SK-N-SH (cell line): ENCODE measurements at regions not wholly inside any gene's neighbourhood (a gene's known extent, or its start where the extent isn't known, plus 50 kb on each side); places are given as distances from the start of the nearest gene placed in this dataset.
A peak's percentile ranks its signal among the peaks of the same experiment; 100 is the strongest.

Source experiments
- CTCF ChIA-PET: fragments of 300-600, 350-600 bp; formaldehyde crosslinking; extraction: SDS; loops from one replicate; lab custom pipeline; 2021; lab: Yijun Ruan, JAX
- POLR2A ChIA-PET: fragments of 350-600 bp; sonication (Branson Sonifier 250); formaldehyde crosslinking; extraction: SDS; loops from one replicate; lab custom pipeline; 2020; ENCODE audit warnings: antibody characterized with exemption, inconsistent platforms; lab: Yijun Ruan, JAX
- DNase-seq: peaks from one replicate; pipeline ENCODE4 v3.0.0; 2012
- H2AFZ ChIP-seq: fragments of 200-600 bp; sonication (generic); 2 replicates; pipeline ENCODE4 v1.8.1; 2016; ENCODE audit warnings: antibody characterized with exemption, mild to moderate bottlenecking, low read depth
- H3F3A ChIP-seq: fragments of 200-600 bp; sonication (generic); replicated peaks from 2 replicates; pipeline ENCODE3; 2016; ENCODE audit warnings: antibody characterized with exemption, mild to moderate bottlenecking; ENCODE audit not compliant: insufficient read depth
- H3K27ac ChIP-seq, 2 experiments: fragments of 200-500 bp in 1 of 2; fragments of 200-600 bp in 1 of 2; sonication (Bioruptor generic) in 1 of 2; sonication (generic), shearing (Covaris generic) in 1 of 2; 2 replicates each; pipeline versions ENCODE4 v1.5.1 to v1.6.1; 2014 to 2016; ENCODE audit warnings: low read depth in 2 of 2, inconsistent platforms in 1 of 2, low read length in 1 of 2, mild to moderate bottlenecking in 1 of 2, mixed read lengths in 1 of 2
- H3K27me3 ChIP-seq: fragments of 200-600 bp; sonication (generic), shearing (Covaris generic); 2 replicates; pipeline ENCODE4 v1.6.1; 2016; ENCODE audit warnings: mixed run types; ENCODE audit not compliant: insufficient read depth
- H3K36me3 ChIP-seq, 2 experiments: fragments of 200-500 bp in 1 of 2; fragments of 200-600 bp in 1 of 2; sonication (Bioruptor generic) in 1 of 2; sonication (generic) in 1 of 2; replicated peaks in 1 of 2; 2 replicates each; pipeline versions ENCODE3 to v1.5.1; 2014 to 2016; ENCODE audit warnings: low read length in 1 of 2, mild to moderate bottlenecking in 1 of 2; ENCODE audit not compliant: insufficient read depth in 2 of 2, control insufficient read depth in 1 of 2
- H3K4me1 ChIP-seq, 2 experiments: fragments of 200-500 bp in 1 of 2; fragments of 200-600 bp in 1 of 2; sonication (Bioruptor generic) in 1 of 2; sonication (generic), shearing (Covaris generic) in 1 of 2; 2 replicates each; pipeline versions ENCODE4 v1.5.1 to v1.6.1; 2014 to 2016; ENCODE audit warnings: low read depth in 1 of 2, low read length in 1 of 2, mixed run types in 1 of 2; ENCODE audit not compliant: insufficient read depth in 2 of 2, control insufficient read depth in 1 of 2
- H3K4me2 ChIP-seq: fragments of 200-600 bp; sonication (generic), shearing (Covaris generic); 2 replicates; pipeline ENCODE4 v1.6.1; 2017; ENCODE audit warnings: mixed run types
- H3K4me3 ChIP-seq, 2 experiments: fragments of 200-500 bp in 1 of 2; fragments of 200-600 bp in 1 of 2; sonication (Bioruptor generic) in 1 of 2; sonication (generic), shearing (Covaris generic) in 1 of 2; 2 replicates each; pipeline versions ENCODE4 v1.5.1 to v1.8.1; 2014 to 2016; ENCODE audit warnings: low read depth in 2 of 2, inconsistent platforms in 1 of 2, low read length in 1 of 2, mild to moderate bottlenecking in 1 of 2, mixed read lengths in 1 of 2, moderate library complexity in 1 of 2
- H3K79me2 ChIP-seq: fragments of 200-600 bp; sonication (generic); 2 replicates; pipeline ENCODE4 v1.8.1; 2017; ENCODE audit warnings: mild to moderate bottlenecking; ENCODE audit not compliant: insufficient read depth
- H3K9ac ChIP-seq: fragments of 200-600 bp; sonication (generic); 2 replicates; pipeline ENCODE4 v1.6.1; 2017; ENCODE audit warnings: mixed run types
- H3K9me2 ChIP-seq: fragments of 200-600 bp; sonication (generic); 2 replicates; pipeline ENCODE4 v1.6.1; 2017; ENCODE audit warnings: mixed run types
- H3K9me3 ChIP-seq: fragments of 200-600 bp; sonication (generic); 2 replicates; pipeline ENCODE4 v1.6.1; 2017; ENCODE audit warnings: mixed run types, mild to moderate bottlenecking, moderate library complexity
- H4K20me1 ChIP-seq: fragments of 200-600 bp; sonication (generic); 2 replicates; pipeline ENCODE4 v1.6.1; 2017; ENCODE audit warnings: mild to moderate bottlenecking, mixed run types; ENCODE audit not compliant: insufficient read depth
- CHD2 ChIP-seq: fragments of 150-350 bp; IDR thresholded peaks from 2 replicates; pipeline ENCODE4 v1.6.1; 2018; ENCODE audit warnings: low read length; ENCODE audit not compliant: partially characterized antibody
- FOSL2 ChIP-seq: IDR thresholded peaks from 2 replicates; pipeline ENCODE4 v1.4.0; 2012; ENCODE audit warnings: low read depth, mild to moderate bottlenecking, moderate library complexity, borderline replicate concordance
- FOXJ3 ChIP-seq: sonication (generic); formaldehyde crosslinking; IDR thresholded peaks from 2 replicates; pipeline ENCODE4 v1.5.1; 2020; ENCODE audit warnings: mild to moderate bottlenecking, missing genetic modification reagents
- JUND ChIP-seq: IDR thresholded peaks from 2 replicates; pipeline ENCODE4 v1.4.0; 2012
- RAD21 ChIP-seq: IDR thresholded peaks from 2 replicates; pipeline ENCODE4 v1.6.1; 2012; ENCODE audit warnings: mild to moderate bottlenecking, low read length
- SMC3 ChIP-seq: IDR thresholded peaks from 2 replicates; pipeline ENCODE4 v1.6.1; 2012; ENCODE audit warnings: low read depth, low read length, improper control_type of control experiment
- WGBS: methylation state at CpG from one replicate; pipeline ENCODE4 v1.1.6; 2017; ENCODE audit warnings: low lambda C conversion rate; 5-methylcytosine and 5-hydroxymethylcytosine counted together
- TF ChIP-seq, protein P1 (sequence below): IDR thresholded peaks from 2 replicates; pipeline ENCODE4 v1.4.0; 2012; ENCODE audit warnings: low read depth, borderline replicate concordance
- TF ChIP-seq, protein P2 (sequence below): IDR thresholded peaks from 2 replicates; pipeline ENCODE4 v1.4.0; 2012; ENCODE audit warnings: low read depth, borderline replicate concordance
- TF ChIP-seq, protein P3 (sequence below): fragments of 200-600 bp; sonication (generic); IDR thresholded peaks from 2 replicates; pipeline ENCODE4 v1.6.1; 2017; ENCODE audit warnings: antibody characterized with exemption, mild to moderate bottlenecking, moderate library complexity
- TF ChIP-seq, protein P4 (sequence below): IDR thresholded peaks from 2 replicates; pipeline ENCODE4; 2012

DNA sequence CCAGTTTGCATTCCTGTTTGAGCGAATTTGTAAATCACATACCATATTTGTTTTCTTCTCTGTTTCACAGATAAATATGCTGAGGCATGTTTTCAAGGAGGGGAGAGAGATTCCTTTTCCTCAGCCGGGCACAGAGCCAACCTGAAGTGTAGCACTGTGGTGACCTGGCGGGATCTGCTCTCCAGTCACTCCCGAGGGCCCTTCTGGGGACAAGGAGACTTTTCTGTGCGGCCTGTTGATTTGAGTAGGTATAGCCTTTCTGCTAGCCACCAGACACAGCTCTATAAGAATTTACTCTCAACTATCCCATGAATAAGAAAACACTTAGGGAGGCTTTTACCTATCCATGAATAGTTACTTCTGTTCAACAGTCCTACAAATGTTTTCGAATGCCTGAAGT is 63.5 kb upstream of the FDX1 start (continued):
- TF ChIP-seq CHD2 (no peak), FOXJ3 (no peak), JUND (no peak), FOSL2 (no peak)
- TF ChIP-seq, protein P1, sequence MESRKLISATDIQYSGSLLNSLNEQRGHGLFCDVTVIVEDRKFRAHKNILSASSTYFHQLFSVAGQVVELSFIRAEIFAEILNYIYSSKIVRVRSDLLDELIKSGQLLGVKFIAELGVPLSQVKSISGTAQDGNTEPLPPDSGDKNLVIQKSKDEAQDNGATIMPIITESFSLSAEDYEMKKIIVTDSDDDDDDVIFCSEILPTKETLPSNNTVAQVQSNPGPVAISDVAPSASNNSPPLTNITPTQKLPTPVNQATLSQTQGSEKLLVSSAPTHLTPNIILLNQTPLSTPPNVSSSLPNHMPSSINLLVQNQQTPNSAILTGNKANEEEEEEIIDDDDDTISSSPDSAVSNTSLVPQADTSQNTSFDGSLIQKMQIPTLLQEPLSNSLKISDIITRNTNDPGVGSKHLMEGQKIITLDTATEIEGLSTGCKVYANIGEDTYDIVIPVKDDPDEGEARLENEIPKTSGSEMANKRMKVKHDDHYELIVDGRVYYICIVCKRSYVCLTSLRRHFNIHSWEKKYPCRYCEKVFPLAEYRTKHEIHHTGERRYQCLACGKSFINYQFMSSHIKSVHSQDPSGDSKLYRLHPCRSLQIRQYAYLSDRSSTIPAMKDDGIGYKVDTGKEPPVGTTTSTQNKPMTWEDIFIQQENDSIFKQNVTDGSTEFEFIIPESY = no peak
- TF ChIP-seq, protein P2, sequence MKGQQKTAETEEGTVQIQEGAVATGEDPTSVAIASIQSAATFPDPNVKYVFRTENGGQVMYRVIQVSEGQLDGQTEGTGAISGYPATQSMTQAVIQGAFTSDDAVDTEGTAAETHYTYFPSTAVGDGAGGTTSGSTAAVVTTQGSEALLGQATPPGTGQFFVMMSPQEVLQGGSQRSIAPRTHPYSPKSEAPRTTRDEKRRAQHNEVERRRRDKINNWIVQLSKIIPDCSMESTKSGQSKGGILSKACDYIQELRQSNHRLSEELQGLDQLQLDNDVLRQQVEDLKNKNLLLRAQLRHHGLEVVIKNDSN = no peak
- TF ChIP-seq, all 33 proteins: peak for 0

DNA sequence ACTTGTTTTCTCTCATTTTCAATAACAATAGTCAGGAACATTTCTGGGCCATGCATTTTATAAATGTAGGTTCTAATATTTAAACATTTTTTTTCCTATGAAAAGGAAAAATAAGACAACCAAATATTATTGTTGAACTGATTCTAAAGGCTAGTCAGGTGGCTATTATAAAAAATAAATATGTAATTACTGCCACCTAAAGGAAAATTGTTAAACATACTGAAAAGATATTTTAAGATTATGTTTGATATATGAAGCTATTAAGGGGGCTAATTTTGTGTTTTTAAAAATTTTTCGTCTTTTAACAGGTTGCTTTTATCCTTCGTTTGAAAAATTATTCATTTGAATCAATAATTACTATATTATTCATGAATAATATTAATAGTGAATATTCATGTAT is 62.2 kb upstream of the FDX1 start:
- no peaks in the 10 kb centered on the region for H3K9me3 ChIP-seq
- no peaks in the 10 kb centered on the region for H3F3A ChIP-seq
- no peaks in the 10 kb centered on the region for H3K36me3 ChIP-seq
- no peak overlapping the region for H3K27ac ChIP-seq
- POLR2A ChIA-PET = no interaction called here
- 19% methylated on average over 2 of the region's 2 CpGs for WGBS
- no peaks in the 10 kb centered on the region for H3K9me2 ChIP-seq
- H3K4me2 ChIP-seq = no peak overlapping the region
- H3K27me3 ChIP-seq = no peaks in the 10 kb centered on the region
- H4K20me1 ChIP-seq = no peaks in the 10 kb centered on the region
- no peaks in the 10 kb centered on the region; a peak in 1 of 4 replicates for H3K4me1 ChIP-seq
- no peaks in the 10 kb centered on the region for H3K79me2 ChIP-seq
- no peak for DNase-seq
- CTCF ChIA-PET = interaction anchor here (0.6 to 3.3 kb wide), 12 partner anchors 10 to 413 kb away, joined by 3 to 33 read pairs (median 3); partner anchors contain the start of gene FDX1
- H3K9ac ChIP-seq = no peak overlapping the region
- H3K4me3 ChIP-seq = no peak overlapping the region
- TF ChIP-seq, protein P3, sequence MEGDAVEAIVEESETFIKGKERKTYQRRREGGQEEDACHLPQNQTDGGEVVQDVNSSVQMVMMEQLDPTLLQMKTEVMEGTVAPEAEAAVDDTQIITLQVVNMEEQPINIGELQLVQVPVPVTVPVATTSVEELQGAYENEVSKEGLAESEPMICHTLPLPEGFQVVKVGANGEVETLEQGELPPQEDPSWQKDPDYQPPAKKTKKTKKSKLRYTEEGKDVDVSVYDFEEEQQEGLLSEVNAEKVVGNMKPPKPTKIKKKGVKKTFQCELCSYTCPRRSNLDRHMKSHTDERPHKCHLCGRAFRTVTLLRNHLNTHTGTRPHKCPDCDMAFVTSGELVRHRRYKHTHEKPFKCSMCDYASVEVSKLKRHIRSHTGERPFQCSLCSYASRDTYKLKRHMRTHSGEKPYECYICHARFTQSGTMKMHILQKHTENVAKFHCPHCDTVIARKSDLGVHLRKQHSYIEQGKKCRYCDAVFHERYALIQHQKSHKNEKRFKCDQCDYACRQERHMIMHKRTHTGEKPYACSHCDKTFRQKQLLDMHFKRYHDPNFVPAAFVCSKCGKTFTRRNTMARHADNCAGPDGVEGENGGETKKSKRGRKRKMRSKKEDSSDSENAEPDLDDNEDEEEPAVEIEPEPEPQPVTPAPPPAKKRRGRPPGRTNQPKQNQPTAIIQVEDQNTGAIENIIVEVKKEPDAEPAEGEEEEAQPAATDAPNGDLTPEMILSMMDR = peak; percentile 50
- TF ChIP-seq, protein P4, sequence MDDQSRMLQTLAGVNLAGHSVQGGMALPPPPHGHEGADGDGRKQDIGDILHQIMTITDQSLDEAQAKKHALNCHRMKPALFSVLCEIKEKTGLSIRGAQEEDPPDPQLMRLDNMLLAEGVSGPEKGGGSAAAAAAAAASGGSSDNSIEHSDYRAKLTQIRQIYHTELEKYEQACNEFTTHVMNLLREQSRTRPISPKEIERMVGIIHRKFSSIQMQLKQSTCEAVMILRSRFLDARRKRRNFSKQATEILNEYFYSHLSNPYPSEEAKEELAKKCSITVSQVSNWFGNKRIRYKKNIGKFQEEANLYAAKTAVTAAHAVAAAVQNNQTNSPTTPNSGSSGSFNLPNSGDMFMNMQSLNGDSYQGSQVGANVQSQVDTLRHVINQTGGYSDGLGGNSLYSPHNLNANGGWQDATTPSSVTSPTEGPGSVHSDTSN = no peak
- peak; percentile 33 for TF ChIP-seq RAD21
- no peak for TF ChIP-seq SMC3
- TF ChIP-seq, all 33 proteins: peak for 2
- H2AFZ ChIP-seq = no peak overlapping the region
